NCI-H82 (cell line): ENCODE measurements at regions not wholly inside any gene's neighbourhood (a gene's known extent, or its start where the extent isn't known, plus 50 kb on each side); places are given as distances from the start of the nearest gene placed in this dataset.
"Not testable (repeated sequence)": the region's sequence is repeated elsewhere in the genome, so short reads cannot be mapped to it uniquely, and the experiment has no call there.

Experiments used
- DNase-seq: peaks from one replicate; lab custom pipeline; 2025; lab: John Stamatoyannopoulos, UW

DNA sequence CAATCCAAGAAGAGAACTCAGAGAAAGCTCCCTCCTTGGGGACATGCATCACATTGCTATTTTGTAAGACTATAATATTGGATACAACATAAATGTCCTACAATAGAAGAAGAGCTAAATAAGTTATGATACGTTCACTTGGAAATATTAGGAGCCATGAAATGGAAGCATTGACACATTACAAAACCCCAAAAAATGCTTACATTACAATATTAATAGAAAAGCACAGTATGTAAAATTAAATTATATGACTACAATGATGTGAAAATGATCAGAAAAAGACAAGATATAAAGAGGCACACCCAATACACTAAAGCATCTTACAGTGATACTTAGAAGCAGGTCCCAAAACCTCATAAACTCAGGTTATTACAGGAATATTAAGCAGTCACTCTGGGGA is 694.1 kb downstream of the TOX3 start:
- no peak for DNase-seq

DNA sequence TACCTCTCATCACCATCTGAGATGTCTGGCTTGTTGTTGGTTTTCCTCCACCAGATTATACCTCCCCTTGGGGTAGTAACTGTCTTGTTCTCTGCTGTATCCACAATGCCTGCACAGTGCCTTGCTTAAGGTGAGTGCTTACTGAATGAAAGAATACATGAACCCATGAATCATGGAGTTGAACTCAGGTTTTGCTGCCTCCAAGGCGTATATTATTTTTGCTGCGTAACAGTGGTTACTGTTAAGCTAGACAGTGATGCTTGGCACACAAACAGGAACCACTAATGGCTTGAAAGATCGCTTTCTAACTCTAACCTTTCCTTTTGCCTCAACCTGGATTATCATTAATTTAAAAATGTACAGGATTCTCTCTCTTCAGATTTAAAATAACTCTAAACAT is 695.8 kb downstream of the TOX3 start:
- no peak for DNase-seq

DNA sequence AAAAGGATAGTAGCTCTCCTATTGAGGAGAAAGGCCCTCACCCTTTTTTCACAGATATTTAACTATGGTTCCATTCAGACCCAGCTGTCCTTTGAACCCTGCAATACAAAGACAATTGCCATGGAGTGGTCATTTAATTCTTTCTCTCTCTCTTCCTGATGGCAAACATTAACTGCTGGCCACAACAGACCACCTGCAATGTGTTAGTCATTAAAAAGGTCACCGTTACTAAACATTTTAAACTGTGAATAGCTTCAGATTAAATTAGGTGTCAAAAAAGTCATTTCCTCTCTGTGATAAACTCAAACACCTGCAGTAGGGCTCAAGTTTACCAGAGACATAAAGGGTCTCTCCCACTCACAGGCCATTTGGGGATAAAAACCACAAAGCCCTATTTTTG is 697.2 kb downstream of the TOX3 start:
- DNase-seq = no peak

DNA sequence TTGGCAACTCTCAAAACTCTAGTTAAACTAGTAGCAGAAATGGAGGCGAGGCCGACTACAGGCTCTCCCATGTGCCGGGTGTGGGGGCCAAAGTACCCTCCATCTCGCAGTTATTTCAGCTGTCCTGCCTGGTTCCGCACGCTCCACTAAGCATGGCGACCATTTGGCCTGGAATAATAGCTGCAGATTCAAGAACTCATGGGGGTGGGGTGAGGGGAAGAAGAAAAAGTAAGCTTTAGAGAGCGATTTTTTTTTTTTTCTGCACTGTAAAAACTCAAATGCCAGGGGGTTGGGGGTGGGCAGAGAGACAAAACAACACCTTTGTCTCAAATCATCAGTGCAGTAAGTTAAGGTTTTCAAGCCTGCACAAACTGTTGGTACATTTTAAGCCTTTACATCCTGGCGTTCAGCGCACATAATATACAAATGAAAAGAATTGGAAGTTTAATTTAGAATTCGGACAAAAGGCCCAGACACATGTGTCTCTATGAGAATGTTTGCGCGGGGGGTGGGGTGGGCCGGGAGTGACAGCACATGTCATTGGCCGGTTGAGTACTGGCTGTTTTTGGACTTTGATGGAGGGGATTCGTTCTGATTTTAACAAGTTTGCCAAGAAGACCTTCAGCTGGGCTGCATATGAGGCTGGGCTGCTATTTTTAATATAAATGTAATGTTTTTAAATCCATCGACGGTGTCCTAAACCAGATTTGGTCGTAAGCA is 694.7 kb upstream of the SALL1 start:
- DNase-seq = no peak

DNA sequence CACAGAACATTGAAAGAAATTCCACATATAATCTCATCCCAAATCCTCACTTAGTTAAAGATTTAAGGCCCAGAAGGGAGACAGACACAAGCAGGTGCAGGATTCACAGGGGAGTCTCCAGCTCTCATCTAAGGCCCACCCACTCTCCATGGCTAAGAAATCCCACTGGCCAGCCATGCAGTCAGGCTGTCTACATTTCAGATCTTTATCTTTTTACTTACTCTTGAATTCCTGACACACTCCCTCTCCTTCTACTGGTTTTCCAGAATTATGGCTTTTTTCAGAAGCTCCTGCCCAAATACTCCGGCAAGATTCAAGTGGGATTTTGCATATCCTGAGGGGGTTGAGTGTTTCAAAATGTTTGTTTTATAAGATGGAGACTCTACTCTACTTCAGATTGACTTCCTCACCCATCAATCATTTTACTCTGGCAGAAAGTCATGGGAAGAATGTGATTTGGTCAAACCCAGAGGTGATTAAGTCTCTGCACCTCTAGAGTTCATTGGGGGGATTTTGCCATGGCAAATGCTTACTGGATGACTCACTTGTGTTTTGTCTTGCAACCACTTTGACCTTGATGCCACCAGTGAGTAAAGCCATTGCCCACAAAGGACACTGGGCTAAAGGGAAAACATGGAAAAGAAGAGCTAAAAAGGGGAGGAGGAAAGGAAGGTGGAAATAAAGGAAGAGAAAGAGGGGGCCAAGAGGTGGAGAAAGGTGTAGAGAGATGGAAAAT is 688.8 kb upstream of the SALL1 start:
- no peak for DNase-seq

DNA sequence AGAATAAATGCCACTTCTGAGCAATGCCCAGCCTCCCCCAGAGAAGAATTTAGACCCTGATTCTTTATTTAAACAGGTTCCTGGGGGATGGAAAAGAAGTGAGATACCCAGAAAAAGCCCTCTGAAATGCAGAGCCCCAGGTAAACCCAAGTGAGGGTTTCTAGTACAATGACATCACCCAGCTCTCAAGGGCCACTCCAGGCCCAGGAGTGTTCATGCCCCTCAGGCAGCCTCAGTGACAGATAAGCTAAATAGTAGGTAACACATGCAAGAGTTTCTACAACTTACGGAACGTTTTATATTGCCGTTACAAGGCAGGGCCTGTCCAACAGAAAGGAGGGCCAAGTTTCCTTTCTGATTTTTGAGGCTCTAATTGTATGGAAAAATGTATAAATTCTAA is 683.7 kb upstream of the SALL1 start:
- no peak for DNase-seq

DNA sequence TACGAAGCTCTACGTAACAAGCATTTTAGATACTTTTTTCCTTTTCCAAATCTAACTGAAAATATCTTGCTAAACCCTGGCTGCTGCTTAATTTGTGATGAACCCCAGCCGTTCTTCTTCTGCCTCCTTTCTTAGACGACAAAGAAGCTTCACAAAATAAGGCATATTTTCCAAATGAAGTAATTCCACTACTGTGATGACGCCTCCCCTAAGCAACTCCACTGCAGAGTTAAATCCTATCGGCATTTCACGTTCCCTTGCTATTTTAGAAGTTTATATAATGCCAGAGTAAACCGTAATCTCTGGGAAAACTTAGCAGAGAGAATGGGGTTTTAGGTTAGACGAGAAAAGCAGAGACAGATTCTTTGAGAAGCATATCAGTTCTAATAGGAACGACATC is 683.1 kb upstream of the SALL1 start:
- no peak for DNase-seq

DNA sequence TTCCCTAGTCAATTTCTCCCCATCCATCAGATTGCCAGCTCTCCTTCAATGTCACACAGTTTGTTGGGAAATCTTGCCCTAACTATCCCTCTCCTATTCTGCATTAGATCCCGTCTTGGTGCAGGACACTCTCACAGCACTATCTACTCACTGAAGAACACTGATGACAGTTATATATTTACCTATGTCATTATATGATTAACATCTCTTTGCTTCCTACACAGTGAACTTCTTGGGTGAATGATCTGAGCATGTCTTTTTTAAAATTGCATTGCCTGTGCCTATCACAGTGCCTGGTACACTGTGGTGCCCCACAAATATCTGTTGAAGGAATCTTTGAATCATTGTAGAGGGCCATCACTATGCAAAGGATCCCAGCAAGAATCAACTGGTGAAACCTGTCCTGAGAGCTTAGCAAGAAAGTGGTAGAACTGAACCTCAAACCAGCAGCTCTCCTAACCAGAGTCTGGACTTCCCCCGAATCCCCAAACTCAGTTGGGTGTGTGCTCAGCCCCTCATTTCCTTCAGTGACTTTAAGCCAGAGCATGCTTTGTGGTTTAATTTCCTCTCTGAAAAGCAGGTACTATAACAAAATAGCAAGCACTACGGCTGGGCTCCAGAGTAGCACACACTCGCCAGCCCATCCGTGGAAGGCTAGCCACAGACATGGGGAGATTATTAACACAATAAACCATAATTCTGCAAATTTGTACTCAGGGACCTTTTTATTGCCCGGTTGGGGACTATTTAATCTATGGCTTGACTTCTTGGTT is 680.7 kb upstream of the SALL1 start:
- no peak for DNase-seq

DNA sequence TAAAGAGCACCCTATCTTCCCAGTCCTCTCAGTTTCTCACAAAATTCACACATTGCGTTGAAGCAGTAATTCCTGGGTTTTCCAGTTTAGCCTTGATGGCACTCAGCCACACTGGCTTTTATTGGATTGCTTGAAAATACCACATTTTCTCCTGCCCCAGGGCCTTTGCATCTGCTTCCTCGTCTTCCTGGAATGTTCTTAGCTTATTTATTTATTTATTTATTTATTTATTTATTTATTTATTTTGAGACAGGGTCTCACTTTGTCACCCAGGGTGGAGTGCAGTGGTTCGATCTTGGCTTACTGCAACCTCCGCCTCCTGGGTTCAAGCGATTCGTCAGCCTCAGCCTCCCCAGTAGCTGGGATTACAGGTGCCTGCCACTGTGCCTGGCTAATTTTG is 680.0 kb upstream of the SALL1 start:
- DNase-seq = not testable (repeated sequence)

DNA sequence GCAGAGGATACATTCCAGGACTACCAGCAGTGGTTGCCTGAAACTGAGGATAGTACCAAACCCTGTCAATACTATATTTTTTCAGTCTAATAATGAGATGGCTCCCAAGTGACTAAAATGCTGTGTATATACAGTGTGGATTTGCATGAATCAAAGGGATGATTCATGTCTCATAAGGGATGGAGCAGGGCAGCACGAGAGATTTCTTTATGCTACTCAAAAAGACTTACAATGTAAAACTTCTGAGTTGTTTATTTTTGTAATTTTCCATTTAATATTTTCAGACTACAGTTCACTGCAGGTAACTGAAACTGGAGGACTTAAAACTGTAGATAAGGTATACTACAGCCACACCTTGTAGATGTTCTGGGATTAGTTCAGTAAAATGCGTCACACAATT is 674.7 kb upstream of the SALL1 start:
- no peak for DNase-seq

DNA sequence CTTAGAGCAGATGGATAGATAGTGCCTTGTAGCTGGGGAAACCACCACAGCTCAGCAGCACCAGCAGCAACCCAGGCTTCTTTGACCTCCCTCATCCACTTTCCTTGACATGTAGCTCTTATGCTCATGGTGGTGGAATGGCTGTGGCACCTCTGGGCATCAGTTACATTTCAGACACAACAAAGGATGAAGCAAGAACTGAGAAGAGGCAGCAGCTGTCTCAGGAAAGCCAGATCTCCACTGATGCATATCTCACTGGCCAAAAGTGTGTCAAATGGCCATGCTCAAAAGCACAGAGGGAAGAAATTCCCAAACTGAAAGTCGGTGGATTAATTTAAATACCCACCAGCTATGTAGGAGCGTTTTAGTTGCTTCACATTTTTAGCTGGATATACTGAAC is 671.4 kb upstream of the SALL1 start:
- no peak for DNase-seq

DNA sequence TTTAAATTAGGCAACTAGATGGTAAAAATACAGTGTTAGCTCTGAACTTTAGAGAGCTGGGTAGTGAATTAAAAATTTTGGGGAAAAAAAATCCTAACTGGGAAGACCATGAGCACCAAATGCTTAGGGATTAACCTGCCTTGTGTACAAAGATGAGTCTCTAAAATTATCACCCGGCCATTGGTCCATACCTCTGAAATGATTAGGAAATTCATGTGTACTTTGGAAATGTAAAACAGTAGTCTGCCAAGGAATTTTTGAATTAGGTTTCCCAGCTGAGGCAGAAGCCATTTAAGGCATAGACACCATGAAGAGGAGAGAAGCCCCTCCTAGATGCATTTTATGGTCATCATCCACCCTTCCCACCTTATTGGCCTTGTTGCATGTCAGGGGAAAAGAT is 670.5 kb upstream of the SALL1 start:
- no peak for DNase-seq

DNA sequence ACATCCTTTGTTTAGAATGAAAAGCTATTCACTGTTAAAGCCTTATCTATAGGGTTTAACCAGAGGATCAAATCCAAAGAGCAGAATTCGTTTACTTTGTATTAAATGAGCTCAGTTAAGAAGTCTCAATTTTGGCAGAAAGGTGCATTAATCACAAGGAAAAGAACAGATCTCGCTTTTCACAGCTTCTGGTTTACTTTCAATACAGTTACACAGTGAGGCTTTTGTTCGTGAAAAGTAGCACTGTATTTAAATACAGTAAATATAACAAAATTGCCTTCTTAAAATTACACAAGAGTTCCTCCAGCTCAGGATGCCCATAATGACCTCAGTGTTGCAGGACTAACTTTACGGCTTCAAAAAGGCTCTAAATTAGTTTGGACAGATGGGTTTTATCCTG is 669.1 kb upstream of the SALL1 start:
- DNase-seq = no peak

DNA sequence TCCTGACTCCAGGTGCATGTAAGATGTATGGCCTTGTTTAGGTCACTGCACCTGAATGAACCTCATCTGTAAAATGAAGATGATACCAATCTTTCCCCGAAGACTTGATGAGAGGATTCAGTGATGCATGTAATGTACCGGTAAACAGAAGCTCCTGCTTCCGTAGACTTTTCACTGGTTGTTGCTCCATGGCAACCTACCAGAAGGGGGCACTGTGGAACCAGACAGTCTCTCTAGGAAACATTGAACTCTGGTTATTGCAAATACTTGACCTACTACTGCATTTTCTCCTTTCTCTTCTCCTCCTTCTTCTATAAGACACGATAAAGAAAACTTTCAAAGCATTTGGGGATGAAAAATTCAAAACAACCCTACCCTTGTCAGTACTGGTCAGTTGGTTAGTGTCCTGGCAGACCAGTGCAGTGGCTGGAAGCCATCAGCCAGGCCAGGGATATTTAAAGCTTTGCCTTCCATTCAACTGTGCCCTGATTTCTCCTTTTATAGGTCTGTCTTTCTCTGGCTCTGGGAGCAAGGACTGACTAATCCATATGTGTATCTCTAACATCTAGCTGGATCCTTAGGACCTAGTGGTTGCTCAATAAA is 667.4 kb upstream of the SALL1 start:
- peak; percentile 60 for DNase-seq

DNA sequence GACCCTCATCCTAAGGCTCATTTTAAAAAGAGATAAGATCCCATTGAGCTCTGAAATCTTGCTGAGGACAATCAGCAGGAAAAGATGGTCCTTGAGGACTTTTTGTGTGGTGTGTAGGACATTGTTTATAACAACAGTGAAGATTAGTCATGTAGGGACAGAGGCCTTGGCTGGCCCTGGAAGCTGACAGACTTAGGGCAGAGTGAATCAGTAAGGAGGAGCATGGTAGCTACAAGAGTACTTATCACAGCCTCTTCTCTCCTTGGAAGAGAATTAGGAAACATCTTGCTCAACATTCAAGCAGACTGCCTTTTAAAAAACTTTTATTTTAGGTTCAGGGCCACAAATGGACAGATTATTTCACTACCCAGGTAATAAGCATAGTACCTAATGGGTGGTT is 665.9 kb upstream of the SALL1 start:
- DNase-seq = no peak

DNA sequence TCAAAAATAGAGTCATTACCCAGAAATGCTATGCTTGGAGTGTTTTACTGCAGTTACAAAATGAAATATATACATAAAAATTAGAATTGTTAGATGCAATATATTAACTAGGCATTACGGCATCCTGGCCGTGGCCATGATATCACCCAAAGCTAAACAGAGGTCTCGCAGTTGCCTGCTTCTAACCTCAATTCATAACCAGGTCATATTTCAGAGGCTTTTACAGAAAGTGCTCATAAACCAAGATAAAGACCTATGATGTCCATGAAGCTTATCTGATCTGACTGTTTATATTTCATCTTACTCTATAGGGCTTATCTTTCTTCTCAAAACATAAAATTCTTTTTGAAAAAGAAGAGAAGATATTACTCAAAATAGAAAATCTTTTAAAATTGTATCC is 664.5 kb upstream of the SALL1 start:
- no peak for DNase-seq

DNA sequence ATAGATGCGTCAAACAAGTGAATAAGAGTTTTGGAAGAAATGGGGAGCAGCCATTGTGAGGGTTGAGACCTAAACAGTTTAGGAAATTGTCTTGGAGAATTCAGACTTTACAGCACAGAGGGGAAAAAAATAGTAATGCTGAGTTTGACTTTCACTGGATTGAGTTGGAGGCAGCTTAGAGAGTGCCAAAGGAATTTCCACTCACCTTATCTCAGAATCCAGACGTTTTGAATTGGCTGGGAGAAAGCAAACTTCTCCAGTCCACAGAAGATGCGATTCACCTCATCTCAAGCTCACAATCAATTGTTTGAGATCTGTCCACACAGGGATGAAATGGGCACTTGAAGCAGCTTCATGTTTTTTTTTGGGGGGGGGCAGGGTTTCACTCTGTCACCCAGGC is 663.5 kb upstream of the SALL1 start:
- DNase-seq = no peak

DNA sequence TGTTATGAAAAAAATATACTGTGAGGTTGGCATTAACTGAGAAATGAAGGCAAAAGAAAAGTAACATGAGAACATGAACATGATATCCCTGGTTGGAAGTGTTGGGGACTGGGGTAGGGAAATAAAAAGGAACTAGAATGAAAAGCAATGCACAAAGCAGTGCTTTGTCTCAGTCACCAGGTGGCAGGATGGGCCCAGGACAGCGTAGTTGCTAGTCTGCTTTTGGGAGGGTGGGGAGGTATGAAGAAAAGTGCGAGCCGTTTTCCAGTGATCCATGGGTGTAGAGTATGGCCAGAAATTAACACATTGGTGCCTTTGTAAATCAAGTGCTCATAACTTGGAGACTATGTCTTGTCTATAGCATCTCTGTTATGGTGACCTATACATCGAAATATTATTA is 662.5 kb upstream of the SALL1 start:
- peak; percentile 10 for DNase-seq

DNA sequence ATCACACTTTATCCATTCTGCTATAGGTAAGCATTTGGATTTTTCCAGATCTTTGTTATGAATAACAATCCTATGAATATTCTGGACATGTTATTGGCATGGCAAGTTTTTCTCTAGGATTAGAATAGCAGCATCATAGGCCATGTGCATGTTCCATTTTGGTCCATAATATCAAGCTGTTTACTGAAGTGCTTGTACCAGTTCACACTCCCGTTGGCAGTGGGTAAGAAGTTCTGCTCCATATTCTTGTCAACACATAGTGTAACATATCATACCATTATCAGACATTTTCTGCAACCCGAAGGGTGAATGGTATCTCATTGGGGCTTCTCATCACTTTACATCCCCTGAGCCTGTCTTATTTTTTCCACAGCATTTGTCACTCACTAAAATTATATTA is 661.9 kb upstream of the SALL1 start:
- no peak for DNase-seq

DNA sequence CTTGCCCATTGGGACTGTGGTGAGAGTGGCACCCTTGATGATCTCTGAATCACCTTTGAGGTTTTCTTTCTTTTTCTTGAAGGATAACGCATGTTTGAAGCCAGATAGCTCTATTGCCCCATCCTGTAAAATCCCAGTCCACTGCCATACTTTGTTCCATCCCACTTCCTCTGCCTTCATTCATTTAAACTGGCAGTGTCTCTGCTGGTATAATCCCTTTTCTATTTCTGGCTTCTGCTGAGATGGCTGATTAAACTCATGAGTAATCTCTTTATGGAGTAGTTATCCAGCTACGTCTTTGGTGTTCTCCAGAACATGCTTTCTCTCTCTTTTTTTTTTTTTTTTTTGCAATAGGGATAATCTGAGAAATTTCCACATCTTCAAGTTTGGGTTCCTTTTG is 656.5 kb upstream of the SALL1 start:
- peak; percentile 0 for DNase-seq

DNA sequence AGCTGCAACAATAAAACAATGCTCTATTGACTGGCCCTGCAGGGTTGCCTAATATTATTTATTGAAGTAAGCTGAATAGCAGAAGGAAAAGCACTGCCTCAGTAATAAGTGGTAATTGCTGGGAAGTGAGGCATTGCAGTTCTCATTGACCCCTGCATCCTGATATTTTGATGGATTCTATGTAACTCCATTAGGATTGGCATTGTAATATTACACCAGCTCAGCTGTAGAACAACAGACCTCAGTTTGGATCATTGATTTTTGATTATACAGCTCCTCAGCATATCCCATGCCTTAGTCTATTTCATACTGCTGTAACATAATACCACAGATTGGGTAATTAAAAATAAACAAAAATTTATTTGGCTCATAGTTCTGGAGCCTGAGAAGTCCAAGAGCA is 650.6 kb upstream of the SALL1 start:
- DNase-seq = no peak

DNA sequence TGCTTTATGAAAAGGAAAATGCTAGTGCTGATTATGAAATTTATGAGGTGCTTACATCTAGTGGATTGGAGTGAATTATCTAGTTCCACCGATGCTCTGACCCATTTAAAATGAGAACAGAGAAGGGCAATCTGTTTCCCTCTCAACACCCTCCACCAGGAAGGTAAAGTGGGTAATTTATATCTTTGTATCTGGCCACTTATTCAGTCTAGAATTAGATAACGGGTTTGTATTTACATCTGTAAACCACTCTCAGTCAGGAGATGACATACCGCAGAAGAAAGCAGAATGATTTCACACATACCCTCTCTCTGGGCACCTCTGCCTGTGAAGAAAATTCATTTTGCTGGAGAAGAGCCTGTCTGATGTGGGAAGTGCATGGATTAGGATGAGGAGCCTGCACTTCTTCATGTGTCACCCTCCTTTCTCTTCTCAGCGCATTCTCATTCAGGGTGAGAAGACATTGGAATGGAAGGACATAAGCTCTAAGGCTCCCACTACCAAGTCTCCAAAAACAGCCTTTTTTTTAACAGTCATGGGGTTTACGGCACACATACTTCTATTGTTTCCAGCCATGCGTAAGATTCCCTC is 646.7 kb upstream of the SALL1 start:
- DNase-seq = no peak
